ENCODE measurements at regions not wholly inside any gene's neighbourhood (a gene's known extent, or its start where the extent isn't known, plus 50 kb on each side); places are given as distances from the start of the nearest gene placed in this dataset.

DNA sequence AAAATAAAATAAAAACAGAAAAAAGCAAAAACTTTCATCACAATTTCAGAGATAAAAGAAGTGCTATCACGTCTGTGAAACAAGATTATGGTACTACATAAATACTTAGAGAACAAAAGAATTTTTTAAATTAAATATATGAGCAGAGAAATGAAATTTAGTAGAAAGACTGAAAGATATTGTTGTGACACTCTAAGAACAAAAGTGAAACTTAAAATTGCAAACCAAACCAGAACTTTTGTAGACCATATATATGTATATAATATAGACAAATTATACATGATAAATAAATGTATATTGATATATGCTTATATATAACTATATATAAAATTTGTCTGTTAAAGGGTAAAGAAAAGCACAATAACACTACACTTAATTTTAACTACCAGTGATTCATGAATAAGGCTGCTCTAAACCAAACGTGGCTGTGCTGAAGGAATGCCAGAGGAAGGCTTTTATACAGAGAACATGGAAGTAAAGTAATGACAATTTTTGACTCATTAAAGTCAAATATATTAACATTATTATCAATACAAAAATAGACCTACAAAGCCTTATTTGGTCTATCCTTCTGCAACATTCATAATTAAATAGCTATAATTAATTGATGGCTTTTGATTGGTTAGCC lies 1516.7 kb upstream of the PCDH20 start:
- TF ChIP-seq, protein P1, sequence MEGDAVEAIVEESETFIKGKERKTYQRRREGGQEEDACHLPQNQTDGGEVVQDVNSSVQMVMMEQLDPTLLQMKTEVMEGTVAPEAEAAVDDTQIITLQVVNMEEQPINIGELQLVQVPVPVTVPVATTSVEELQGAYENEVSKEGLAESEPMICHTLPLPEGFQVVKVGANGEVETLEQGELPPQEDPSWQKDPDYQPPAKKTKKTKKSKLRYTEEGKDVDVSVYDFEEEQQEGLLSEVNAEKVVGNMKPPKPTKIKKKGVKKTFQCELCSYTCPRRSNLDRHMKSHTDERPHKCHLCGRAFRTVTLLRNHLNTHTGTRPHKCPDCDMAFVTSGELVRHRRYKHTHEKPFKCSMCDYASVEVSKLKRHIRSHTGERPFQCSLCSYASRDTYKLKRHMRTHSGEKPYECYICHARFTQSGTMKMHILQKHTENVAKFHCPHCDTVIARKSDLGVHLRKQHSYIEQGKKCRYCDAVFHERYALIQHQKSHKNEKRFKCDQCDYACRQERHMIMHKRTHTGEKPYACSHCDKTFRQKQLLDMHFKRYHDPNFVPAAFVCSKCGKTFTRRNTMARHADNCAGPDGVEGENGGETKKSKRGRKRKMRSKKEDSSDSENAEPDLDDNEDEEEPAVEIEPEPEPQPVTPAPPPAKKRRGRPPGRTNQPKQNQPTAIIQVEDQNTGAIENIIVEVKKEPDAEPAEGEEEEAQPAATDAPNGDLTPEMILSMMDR (IDR thresholded peaks at IDR 0.05), result no peak
- no peak for TF ChIP-seq POLR2A (IDR thresholded peaks at IDR 0.05)
